Panc1 (cell line): ENCODE measurements at regions not wholly inside any gene's neighbourhood (a gene's known extent, or its start where the extent isn't known, plus 50 kb on each side); places are given as distances from the start of the nearest gene placed in this dataset.

ENCODE experiments used
- ATAC-seq: fragments of 200-7000 bp; cut with Tn5 transposase; 2 replicates; pipeline ENCODE4 v1.9.1; 2020; ENCODE audit warnings: mild to moderate bottlenecking, moderate library complexity
- BruUV-seq: library from RNA; stranded (reverse); fragments of 400-500 nt; replicated peaks from 2 replicates; lab custom pipeline; 2021; lab: Mats Ljungman, UMichigan
- CTCF ChIA-PET: fragments of 300-600 bp; sonication (Branson Sonifier 250); formaldehyde crosslinking; loops from one replicate; lab custom pipeline; 2022; ENCODE audit warnings: antibody characterized with exemption; lab: Charles Lee
- POLR2A ChIA-PET: fragments of 300-600 bp; sonication (Branson Sonifier 250); formaldehyde crosslinking; loops from one replicate; lab custom pipeline; 2022; ENCODE audit warnings: antibody characterized with exemption; lab: Charles Lee
- DNase-seq: peaks from one replicate; pipeline ENCODE4 v3.0.0-alpha.2; 2010; ENCODE audit warnings: low read depth, low spot score
- H3K27ac ChIP-seq: 2 replicates; pipeline ENCODE4 v1.5.1; 2011; ENCODE audit warnings: mild to moderate bottlenecking, low read length, inconsistent platforms
- H3K27me3 ChIP-seq: fragments of 200-500 bp; sonication (Bioruptor generic); 2 replicates; pipeline ENCODE4 v1.6.0; 2014; ENCODE audit warnings: low read length, inconsistent platforms; ENCODE audit not compliant: control insufficient read depth, insufficient read depth
- H3K36me3 ChIP-seq: fragments of 200-500 bp; sonication (Bioruptor generic); 2 replicates; pipeline ENCODE4 v1.5.1; 2014; ENCODE audit warnings: inconsistent platforms, mild to moderate bottlenecking, low read length, moderate library complexity; ENCODE audit not compliant: control insufficient read depth, insufficient read depth
- H3K4me1 ChIP-seq: 2 replicates; pipeline ENCODE4 v1.5.1; 2011; ENCODE audit warnings: inconsistent platforms, mild to moderate bottlenecking, low read length, moderate library complexity; ENCODE audit not compliant: control insufficient read depth, insufficient read depth
- H3K4me3 ChIP-seq, 2 experiments: 2 replicates each; pipeline ENCODE4 v1.5.1; 2011 to 2012; ENCODE audit warnings: low read depth in 2 of 2, low read length in 2 of 2, mild to moderate bottlenecking in 2 of 2, inconsistent platforms in 1 of 2, moderate library complexity in 1 of 2
- H3K9me3 ChIP-seq: fragments of 200-500 bp; sonication (Bioruptor generic); 2 replicates; pipeline ENCODE4 v1.5.1; 2014; ENCODE audit warnings: low read depth, mild to moderate bottlenecking, inconsistent platforms, low read length, moderate library complexity; ENCODE audit not compliant: control insufficient read depth, insufficient read depth
- POLR2AphosphoS5 ChIP-seq: IDR thresholded peaks from 2 replicates; pipeline ENCODE4 v1.6.1; 2012; ENCODE audit warnings: mild to moderate bottlenecking, low read depth, low read length, moderate library complexity
- REST ChIP-seq, 2 experiments: IDR thresholded peaks; 2 replicates each; pipeline ENCODE4 v1.6.1; 2011 to 2012; ENCODE audit warnings: low read depth in 2 of 2, control low read depth in 1 of 2, low read length in 1 of 2, mild to moderate bottlenecking in 1 of 2, moderate library complexity in 1 of 2; ENCODE audit not compliant: insufficient read depth in 1 of 2
- SIN3A ChIP-seq: IDR thresholded peaks from 2 replicates; pipeline ENCODE4 v1.6.1; 2012; ENCODE audit warnings: low read depth, mild to moderate bottlenecking, low read length, moderate library complexity, borderline replicate concordance; ENCODE audit not compliant: insufficient read depth
- TCF7L2 ChIP-seq: IDR thresholded peaks from 2 replicates; pipeline ENCODE4 v1.6.1; 2011; ENCODE audit warnings: mild to moderate bottlenecking, low read depth, low read length, inconsistent platforms
- in situ Hi-C: cut with HindIII; loops from 2 replicates; pipeline ENCODE4 v1.10.0; 2016; ENCODE audit warnings: low sequenced_read_pairs, low pct_unique_long_range_greater_than_20kb
- intact Hi-C: fragments of 100-400 bp; cut with micrococcal nuclease; formaldehyde crosslinking; loops from one replicate; pipeline ENCODE4 v1.10.0; 2022; ENCODE audit not compliant: unreplicated experiment
- TF ChIP-seq, protein P1 (sequence below): fragments of 450-650 bp; IDR thresholded peaks from 2 replicates; pipeline ENCODE4 v1.5.1; 2017; ENCODE audit warnings: mild to moderate bottlenecking

GRCh38 chr17:70017112-70017511 is 57.9 kb upstream of the KCNJ16 start:
- TF ChIP-seq POLR2AphosphoS5: no peak
- no peak for TF ChIP-seq REST (IDR thresholded peaks at IDR 0.05; ENCODE audit: insufficient read depth in 1 of 2, low read depth in 2 of 2, low read length in 1 of 2)
- no peak for TF ChIP-seq TCF7L2
- TF ChIP-seq SIN3A: no peak
- TF ChIP-seq, protein P1, sequence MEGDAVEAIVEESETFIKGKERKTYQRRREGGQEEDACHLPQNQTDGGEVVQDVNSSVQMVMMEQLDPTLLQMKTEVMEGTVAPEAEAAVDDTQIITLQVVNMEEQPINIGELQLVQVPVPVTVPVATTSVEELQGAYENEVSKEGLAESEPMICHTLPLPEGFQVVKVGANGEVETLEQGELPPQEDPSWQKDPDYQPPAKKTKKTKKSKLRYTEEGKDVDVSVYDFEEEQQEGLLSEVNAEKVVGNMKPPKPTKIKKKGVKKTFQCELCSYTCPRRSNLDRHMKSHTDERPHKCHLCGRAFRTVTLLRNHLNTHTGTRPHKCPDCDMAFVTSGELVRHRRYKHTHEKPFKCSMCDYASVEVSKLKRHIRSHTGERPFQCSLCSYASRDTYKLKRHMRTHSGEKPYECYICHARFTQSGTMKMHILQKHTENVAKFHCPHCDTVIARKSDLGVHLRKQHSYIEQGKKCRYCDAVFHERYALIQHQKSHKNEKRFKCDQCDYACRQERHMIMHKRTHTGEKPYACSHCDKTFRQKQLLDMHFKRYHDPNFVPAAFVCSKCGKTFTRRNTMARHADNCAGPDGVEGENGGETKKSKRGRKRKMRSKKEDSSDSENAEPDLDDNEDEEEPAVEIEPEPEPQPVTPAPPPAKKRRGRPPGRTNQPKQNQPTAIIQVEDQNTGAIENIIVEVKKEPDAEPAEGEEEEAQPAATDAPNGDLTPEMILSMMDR: no peak
- ChIA-PET POLR2A (no interaction called here), CTCF (no interaction called here)
- ATAC-seq (no peak), DNase-seq (no peak)
- Histone ChIP-seq H3K9me3 (no peaks in the 10 kb centered on the region), H3K36me3 (no peaks in the 10 kb centered on the region), H3K27me3 (no peaks in the 10 kb centered on the region), H3K27ac (no peak overlapping the region), H3K4me1 (no peaks in the 10 kb centered on the region), H3K4me3 (no peak overlapping the region)
- BruUV-seq: no TSS peak
- intact Hi-C loops: no loop called here
- in situ Hi-C loops: no loop called here

DNA sequence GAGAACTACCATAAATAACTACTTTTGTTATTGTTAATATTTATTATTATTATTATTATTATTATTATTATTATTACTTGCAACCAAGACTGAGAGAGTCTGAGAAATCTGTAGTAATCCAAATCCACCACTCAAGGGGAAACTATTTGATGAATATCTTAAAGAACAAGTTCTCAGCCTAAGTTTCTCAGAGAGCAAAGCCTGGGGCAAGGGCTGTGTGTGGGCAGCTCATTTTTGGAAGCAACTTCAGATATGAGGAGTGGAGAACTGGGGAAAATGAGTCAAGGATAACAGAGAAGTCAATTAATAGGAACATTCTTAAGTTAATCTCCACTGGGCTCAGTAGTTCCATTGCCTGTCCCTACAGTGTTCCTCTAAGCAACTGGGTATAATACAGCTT is 57.1 kb upstream of the KCNJ16 start:
- DNase-seq (no peak), ATAC-seq (no peak)
- no peaks in the 10 kb centered on the region for H3K36me3 ChIP-seq
- CTCF ChIA-PET: no interaction called here
- no peaks in the 10 kb centered on the region for H3K27me3 ChIP-seq
- H3K9me3 ChIP-seq: no peaks in the 10 kb centered on the region
- no TSS peak for BruUV-seq
- intact Hi-C loops (no loop called here), in situ Hi-C loops (no loop called here)
- TF ChIP-seq POLR2AphosphoS5 (no peak), SIN3A (no peak), REST (IDR thresholded peaks at IDR 0.05; ENCODE audit: insufficient read depth in 1 of 2, low read depth in 2 of 2, low read length in 1 of 2) (no peak), TCF7L2 (no peak)
- TF ChIP-seq, protein P1: no peak
- H3K4me3 ChIP-seq: no peak overlapping the region
- POLR2A ChIA-PET: no interaction called here
- H3K27ac ChIP-seq: no peak overlapping the region
- no peaks in the 10 kb centered on the region for H3K4me1 ChIP-seq
